ENCODE measurements at regions not wholly inside any gene's neighbourhood (a gene's known extent, or its start where the extent isn't known, plus 50 kb on each side); places are given as distances from the start of the nearest gene placed in this dataset.

GRCh38 chr6:92354270-92354829, 1065.0 kb downstream of the EPHA7 start:
- TF ChIP-seq, protein P1, sequence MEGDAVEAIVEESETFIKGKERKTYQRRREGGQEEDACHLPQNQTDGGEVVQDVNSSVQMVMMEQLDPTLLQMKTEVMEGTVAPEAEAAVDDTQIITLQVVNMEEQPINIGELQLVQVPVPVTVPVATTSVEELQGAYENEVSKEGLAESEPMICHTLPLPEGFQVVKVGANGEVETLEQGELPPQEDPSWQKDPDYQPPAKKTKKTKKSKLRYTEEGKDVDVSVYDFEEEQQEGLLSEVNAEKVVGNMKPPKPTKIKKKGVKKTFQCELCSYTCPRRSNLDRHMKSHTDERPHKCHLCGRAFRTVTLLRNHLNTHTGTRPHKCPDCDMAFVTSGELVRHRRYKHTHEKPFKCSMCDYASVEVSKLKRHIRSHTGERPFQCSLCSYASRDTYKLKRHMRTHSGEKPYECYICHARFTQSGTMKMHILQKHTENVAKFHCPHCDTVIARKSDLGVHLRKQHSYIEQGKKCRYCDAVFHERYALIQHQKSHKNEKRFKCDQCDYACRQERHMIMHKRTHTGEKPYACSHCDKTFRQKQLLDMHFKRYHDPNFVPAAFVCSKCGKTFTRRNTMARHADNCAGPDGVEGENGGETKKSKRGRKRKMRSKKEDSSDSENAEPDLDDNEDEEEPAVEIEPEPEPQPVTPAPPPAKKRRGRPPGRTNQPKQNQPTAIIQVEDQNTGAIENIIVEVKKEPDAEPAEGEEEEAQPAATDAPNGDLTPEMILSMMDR (conservative IDR thresholded peaks at IDR 0.05 in 1 of 2, IDR thresholded peaks at IDR 0.05 in 1 of 2; ENCODE audit: extremely low read depth in 1 of 2, insufficient read depth in 1 of 2, low read depth in 1 of 2, low read length in 2 of 2), result no peak
- no peak for TF ChIP-seq EZH2 (IDR thresholded peaks at IDR 0.05; ENCODE audit: borderline replicate concordance, low read length)

All from mammary epithelial cell (primary cell).